A673 (cell line): ENCODE measurements at regions not wholly inside any gene's neighbourhood (a gene's known extent, or its start where the extent isn't known, plus 50 kb on each side); places are given as distances from the start of the nearest gene placed in this dataset.

Source experiments
- BruUV-seq: library from RNA; stranded (reverse); fragments of 400-500 nt; replicated peaks from 2 replicates; lab custom pipeline; 2021; lab: Mats Ljungman, UMichigan
- CTCF ChIA-PET: fragments of 300-600 bp; sonication (Branson Sonifier 250); formaldehyde crosslinking; loops from one replicate; lab custom pipeline; 2022; ENCODE audit warnings: antibody characterized with exemption; lab: Charles Lee
- POLR2A ChIA-PET: fragments of 300-600 bp; sonication (Branson Sonifier 250); formaldehyde crosslinking; loops from one replicate; lab custom pipeline; 2022; ENCODE audit warnings: antibody characterized with exemption; ENCODE audit not compliant: low non-redundant PET; lab: Charles Lee
- DNase-seq: peaks from one replicate; pipeline ENCODE4 v3.0.0-alpha.2; 2015; ENCODE audit warnings: low spot score
- H3K27ac ChIP-seq: fragments of 200-600 bp; sonication (generic); 2 replicates; pipeline ENCODE4 v1.5.1; 2016; ENCODE audit warnings: mixed run types, low read depth, mild to moderate bottlenecking, mixed read lengths, antibody characterized with exemption, low read length; ENCODE audit not compliant: poor library complexity, severe bottlenecking
- H3K27me3 ChIP-seq: fragments of 200-600 bp; sonication (generic); replicated peaks from 2 replicates; pipeline ENCODE4 v1.6.1; 2017; ENCODE audit warnings: mixed run types, low read depth, mild to moderate bottlenecking, mixed read lengths, antibody characterized with exemption, low read length; ENCODE audit not compliant: insufficient read depth, poor library complexity
- H3K36me3 ChIP-seq: fragments of 200-600 bp; sonication (generic); 2 replicates; pipeline ENCODE4 v1.6.1; 2016; ENCODE audit warnings: mixed run types, mild to moderate bottlenecking, mixed read lengths, antibody characterized with exemption, low read length; ENCODE audit not compliant: insufficient read depth, poor library complexity, severe bottlenecking
- H3K4me1 ChIP-seq: fragments of 200-600 bp; sonication (generic); 2 replicates; pipeline ENCODE4 v1.6.1; 2017; ENCODE audit warnings: mixed run types, mild to moderate bottlenecking, mixed read lengths, antibody characterized with exemption, low read length; ENCODE audit not compliant: insufficient read depth, poor library complexity, severe bottlenecking
- H3K4me3 ChIP-seq: fragments of 200-600 bp; sonication (generic); 2 replicates; pipeline ENCODE4 v1.5.1; 2016; ENCODE audit warnings: low read depth, mixed run types, mild to moderate bottlenecking, mixed read lengths, low read length; ENCODE audit not compliant: poor library complexity, severe bottlenecking
- H3K9me3 ChIP-seq: fragments of 200-600 bp; sonication (generic); 2 replicates; pipeline ENCODE4 v1.6.1; 2016; ENCODE audit warnings: mixed run types, low read depth, mild to moderate bottlenecking, mixed read lengths, antibody characterized with exemption, low read length; ENCODE audit not compliant: poor library complexity, severe bottlenecking
- EZH2 ChIP-seq: fragments of 200-600 bp; sonication (generic); IDR thresholded peaks from 2 replicates; pipeline ENCODE4 v1.6.1; 2017; ENCODE audit warnings: borderline replicate concordance, low read depth, mild to moderate bottlenecking, mixed read lengths, antibody characterized with exemption, low read length; ENCODE audit not compliant: poor library complexity, severe bottlenecking
- intact Hi-C: fragments of 100-400 bp; cut with micrococcal nuclease; formaldehyde crosslinking; loops from one replicate; pipeline ENCODE4 v1.10.0; 2022; ENCODE audit not compliant: unreplicated experiment
- TF ChIP-seq, protein P1 (sequence below): fragments of 300-800, 200-600 bp; sonication (generic); conservative IDR thresholded peaks from 2 replicates; pipeline ENCODE4 v1.5.1; 2017; ENCODE audit warnings: low read depth, mild to moderate bottlenecking, antibody characterized with exemption, low read length, moderate library complexity, mixed read lengths

DNA sequence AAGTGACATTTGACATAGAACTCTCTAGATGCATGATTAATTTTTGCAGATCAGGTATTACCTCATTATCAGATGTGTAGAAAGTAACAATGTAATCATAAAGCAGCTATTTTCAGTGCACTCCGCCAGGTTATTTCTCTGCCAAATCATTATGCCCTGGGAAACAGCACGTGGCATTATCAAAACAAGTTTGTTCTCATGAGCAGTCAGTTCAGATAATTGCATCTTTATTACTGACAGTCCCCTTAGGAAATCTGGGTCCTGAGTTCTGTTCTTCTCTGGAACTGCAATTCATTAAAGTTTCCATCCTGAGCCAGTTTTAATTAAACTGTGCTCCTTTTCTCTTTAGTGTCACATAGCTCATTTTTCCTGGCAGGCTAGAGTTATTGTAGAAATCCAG lies 94.7 kb upstream of the KRR1 start:
- ChIA-PET CTCF (no interaction called here), POLR2A (no interaction called here)
- Histone ChIP-seq H3K36me3 (no peaks in the 10 kb centered on the region), H3K27me3 (no peaks in the 10 kb centered on the region), H3K4me3 (no peak overlapping the region), H3K9me3 (no peaks in the 10 kb centered on the region), H3K27ac (no peak overlapping the region), H3K4me1 (peaks cover 9% of the 10 kb centered on the region)
- TF ChIP-seq, protein P1, sequence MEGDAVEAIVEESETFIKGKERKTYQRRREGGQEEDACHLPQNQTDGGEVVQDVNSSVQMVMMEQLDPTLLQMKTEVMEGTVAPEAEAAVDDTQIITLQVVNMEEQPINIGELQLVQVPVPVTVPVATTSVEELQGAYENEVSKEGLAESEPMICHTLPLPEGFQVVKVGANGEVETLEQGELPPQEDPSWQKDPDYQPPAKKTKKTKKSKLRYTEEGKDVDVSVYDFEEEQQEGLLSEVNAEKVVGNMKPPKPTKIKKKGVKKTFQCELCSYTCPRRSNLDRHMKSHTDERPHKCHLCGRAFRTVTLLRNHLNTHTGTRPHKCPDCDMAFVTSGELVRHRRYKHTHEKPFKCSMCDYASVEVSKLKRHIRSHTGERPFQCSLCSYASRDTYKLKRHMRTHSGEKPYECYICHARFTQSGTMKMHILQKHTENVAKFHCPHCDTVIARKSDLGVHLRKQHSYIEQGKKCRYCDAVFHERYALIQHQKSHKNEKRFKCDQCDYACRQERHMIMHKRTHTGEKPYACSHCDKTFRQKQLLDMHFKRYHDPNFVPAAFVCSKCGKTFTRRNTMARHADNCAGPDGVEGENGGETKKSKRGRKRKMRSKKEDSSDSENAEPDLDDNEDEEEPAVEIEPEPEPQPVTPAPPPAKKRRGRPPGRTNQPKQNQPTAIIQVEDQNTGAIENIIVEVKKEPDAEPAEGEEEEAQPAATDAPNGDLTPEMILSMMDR: no peak
- no peak for TF ChIP-seq EZH2
- intact Hi-C loops: no loop called here
- no TSS peak for BruUV-seq
- DNase-seq: no peak

DNA sequence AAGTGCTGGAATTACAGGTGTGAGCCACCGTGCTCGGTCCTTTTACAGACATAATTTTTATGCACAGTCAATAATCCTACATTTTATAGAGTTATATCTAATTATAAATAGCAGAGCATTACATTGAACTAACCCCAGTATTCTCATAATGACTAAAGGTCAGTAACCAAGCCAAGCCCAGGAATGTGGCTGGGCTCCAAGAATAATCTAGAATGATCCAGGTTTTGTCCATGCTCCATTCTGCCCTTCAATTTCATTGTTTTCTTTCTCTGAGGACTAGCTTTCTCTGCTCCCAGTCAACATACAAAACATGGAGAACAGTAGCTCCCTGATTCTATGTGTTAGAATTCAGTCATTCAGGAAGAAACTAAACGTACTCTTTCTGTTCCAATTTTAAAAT lies 92.1 kb upstream of the KRR1 start:
- no TSS peak for BruUV-seq
- TF ChIP-seq, protein P1: no peak
- DNase-seq: no peak
- no peak overlapping the region for H3K4me3 ChIP-seq
- intact Hi-C loops: no loop called here
- CTCF ChIA-PET: no interaction called here
- no peaks in the 10 kb centered on the region for H3K27me3 ChIP-seq
- no peaks in the 10 kb centered on the region for H3K36me3 ChIP-seq
- no peaks in the 10 kb centered on the region for H3K9me3 ChIP-seq
- H3K4me1 ChIP-seq: peaks cover 9% of the 10 kb centered on the region
- POLR2A ChIA-PET: no interaction called here
- no peak overlapping the region for H3K27ac ChIP-seq

DNA sequence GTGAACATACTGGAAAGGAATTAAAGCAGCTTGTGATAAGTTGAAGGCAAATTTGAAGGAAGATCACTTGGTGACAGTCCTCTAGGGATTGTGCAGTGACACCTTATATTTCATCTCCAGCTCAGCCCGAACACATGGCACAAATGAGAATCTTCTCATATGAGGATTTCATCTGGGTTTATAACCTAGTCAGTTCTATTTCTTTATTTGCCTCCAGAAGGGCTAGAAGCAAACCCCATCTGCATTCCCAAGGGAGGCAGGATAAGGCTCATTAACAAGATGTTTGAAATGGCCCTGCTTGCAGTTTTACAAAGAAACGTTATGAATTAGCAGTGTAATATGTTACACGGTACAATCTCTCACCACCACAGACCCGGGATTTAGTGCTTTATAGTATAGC lies 90.7 kb upstream of the KRR1 start:
- ChIA-PET POLR2A (no interaction called here), CTCF (no interaction called here)
- BruUV-seq: no TSS peak
- intact Hi-C loops: no loop called here
- Histone ChIP-seq H3K27me3 (no peaks in the 10 kb centered on the region), H3K4me3 (no peak overlapping the region), H3K27ac (no peak overlapping the region), H3K36me3 (no peaks in the 10 kb centered on the region), H3K4me1 (peaks cover 9% of the 10 kb centered on the region), H3K9me3 (no peaks in the 10 kb centered on the region)
- TF ChIP-seq EZH2: no peak
- TF ChIP-seq, protein P1: no peak
- DNase-seq: peak; percentile 59
